KMS-11 (cell line): ENCODE measurements at regions not wholly inside any gene's neighbourhood (a gene's known extent, or its start where the extent isn't known, plus 50 kb on each side); places are given as distances from the start of the nearest gene placed in this dataset.

Experiments used
- H2AFZ ChIP-seq: fragments of 200-600 bp; sonication (generic); 2 replicates; pipeline ENCODE4 v1.6.1; 2016; ENCODE audit warnings: antibody characterized with exemption, mixed run types, low read depth
- H3K27ac ChIP-seq: fragments of 200-600 bp; sonication (generic); 2 replicates; pipeline ENCODE4 v1.6.1; 2016; ENCODE audit warnings: mild to moderate bottlenecking, mixed run types
- H3K27me3 ChIP-seq: fragments of 200-600 bp; sonication (generic); 2 replicates; pipeline ENCODE4 v1.6.1; 2017; ENCODE audit warnings: mild to moderate bottlenecking, low read depth, mixed run types, moderate library complexity; ENCODE audit not compliant: insufficient read depth
- H3K36me3 ChIP-seq: fragments of 200-600 bp; sonication (generic); 2 replicates; pipeline ENCODE4 v1.6.1; 2017; ENCODE audit warnings: mild to moderate bottlenecking, mixed run types; ENCODE audit not compliant: insufficient read depth
- H3K4me1 ChIP-seq: fragments of 200-600 bp; sonication (generic); 2 replicates; pipeline ENCODE4 v1.6.1; 2016; ENCODE audit warnings: mild to moderate bottlenecking, low read depth, mixed run types; ENCODE audit not compliant: poor library complexity, severe bottlenecking
- H3K4me2 ChIP-seq: fragments of 200-600 bp; sonication (generic); 2 replicates; pipeline ENCODE4 v1.7.0; 2016; ENCODE audit warnings: mild to moderate bottlenecking, mixed run types
- H3K4me3 ChIP-seq: fragments of 200-600 bp; sonication (generic); IDR thresholded peaks from 2 replicates; pipeline ENCODE4 v1.6.1; 2017; ENCODE audit warnings: low read depth, low read length, mixed read lengths; ENCODE audit not compliant: insufficient read depth
- H3K79me2 ChIP-seq: fragments of 200-600 bp; sonication (generic); 2 replicates; pipeline ENCODE4 v1.6.1; 2016; ENCODE audit warnings: low read depth, mixed run types; ENCODE audit not compliant: insufficient read depth
- H3K9ac ChIP-seq: fragments of 200-600 bp; sonication (generic); 2 replicates; pipeline ENCODE4 v1.6.1; 2016; ENCODE audit warnings: mild to moderate bottlenecking, mixed run types
- H4K20me1 ChIP-seq: fragments of 200-600 bp; sonication (generic); 2 replicates; pipeline ENCODE4 v1.6.1; 2016; ENCODE audit warnings: mild to moderate bottlenecking, mixed run types; ENCODE audit not compliant: insufficient read depth
- CTCF ChIP-seq: fragments of 200-600 bp; sonication (generic); conservative IDR thresholded peaks from 2 replicates; pipeline ENCODE4 v1.6.1; 2017; ENCODE audit warnings: low read depth, mild to moderate bottlenecking, antibody characterized with exemption, low read length, moderate library complexity, mixed read lengths

DNA sequence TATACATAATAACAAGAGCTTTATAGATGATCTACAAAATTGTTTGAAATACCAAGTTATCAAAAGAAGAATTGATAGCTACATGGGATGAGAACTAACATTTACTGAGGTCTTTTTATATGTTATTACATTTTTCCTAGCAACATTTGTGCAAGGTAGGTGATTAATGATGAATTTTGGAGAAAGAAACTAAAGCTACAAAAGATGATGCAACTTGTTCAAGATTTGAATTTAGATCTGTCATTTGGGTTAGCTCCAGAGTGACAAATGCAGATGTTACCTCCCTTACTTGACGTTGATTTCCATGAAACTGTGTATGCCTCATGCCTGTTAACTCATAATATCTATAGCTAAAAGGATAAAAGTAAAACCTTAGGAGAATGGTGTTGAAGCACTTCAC is 84.5 kb upstream of the EYA4 start:
- H3K36me3 ChIP-seq, result no peaks in the 10 kb centered on the region
- TF ChIP-seq CTCF, result no peak
- H3K9ac ChIP-seq, result no peak overlapping the region
- H4K20me1 ChIP-seq, result no peaks in the 10 kb centered on the region
- no peaks in the 10 kb centered on the region for H3K4me1 ChIP-seq
- H3K4me2 ChIP-seq, result no peak overlapping the region
- no peaks in the 10 kb centered on the region for H3K79me2 ChIP-seq
- H3K27ac ChIP-seq, result no peak overlapping the region
- no peaks in the 10 kb centered on the region for H3K27me3 ChIP-seq
- no peak overlapping the region for H2AFZ ChIP-seq
- H3K4me3 ChIP-seq, result no peak overlapping the region

DNA sequence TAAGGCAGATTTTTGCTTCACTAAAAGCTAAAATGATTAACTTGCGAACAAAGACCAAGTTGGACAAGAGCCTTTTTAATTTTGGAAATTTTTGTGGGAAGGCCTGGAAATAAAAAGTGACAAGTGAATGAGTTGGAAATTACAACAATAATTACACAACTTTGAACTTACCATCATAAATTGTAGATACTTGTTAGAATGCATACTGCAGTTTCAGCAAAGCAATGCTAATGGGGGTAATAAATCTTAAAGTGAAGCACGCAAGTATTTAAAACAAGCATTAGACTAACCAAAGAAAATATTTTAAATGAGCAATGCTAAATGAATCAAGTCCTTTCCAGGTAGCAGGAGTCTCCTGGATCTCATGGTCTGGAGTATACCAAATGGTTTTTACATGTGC is 83.2 kb upstream of the EYA4 start:
- Histone ChIP-seq H3K9ac (no peak overlapping the region), H3K4me3 (no peak overlapping the region), H2AFZ (no peak overlapping the region), H3K79me2 (no peaks in the 10 kb centered on the region), H3K27me3 (no peaks in the 10 kb centered on the region), H4K20me1 (no peaks in the 10 kb centered on the region), H3K27ac (no peak overlapping the region), H3K4me1 (no peaks in the 10 kb centered on the region), H3K36me3 (no peaks in the 10 kb centered on the region), H3K4me2 (no peak overlapping the region)
- no peak for TF ChIP-seq CTCF

DNA sequence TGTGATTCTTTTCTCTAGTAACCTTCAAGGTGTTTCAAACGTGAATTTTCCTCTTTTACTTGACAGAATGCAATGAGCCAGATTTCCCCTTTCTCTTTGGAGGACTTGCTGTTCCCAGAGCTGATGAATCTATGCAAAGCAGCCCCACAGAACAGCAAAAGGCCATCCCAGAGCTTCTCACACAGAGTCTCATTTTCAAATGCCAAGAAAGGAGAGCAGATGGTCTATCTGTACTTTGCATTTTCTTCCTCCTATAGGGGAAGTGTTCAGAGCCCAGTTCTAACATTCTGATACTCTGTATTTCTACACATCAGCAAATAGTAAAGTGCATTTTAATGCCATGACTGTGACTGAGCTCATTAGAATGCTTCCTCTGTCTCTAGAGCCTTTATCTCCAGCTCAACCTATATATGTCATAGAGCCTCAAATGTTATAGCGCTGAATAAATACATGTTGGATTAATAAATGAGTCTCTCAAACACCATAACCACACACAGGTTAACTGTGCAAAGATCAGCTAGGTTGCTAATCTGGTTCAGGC is 81.8 kb upstream of the EYA4 start:
- no peaks in the 10 kb centered on the region for H3K79me2 ChIP-seq
- H2AFZ ChIP-seq, result no peak overlapping the region
- H3K4me1 ChIP-seq, result no peaks in the 10 kb centered on the region
- H3K4me2 ChIP-seq, result no peak overlapping the region
- TF ChIP-seq CTCF, result no peak
- no peaks in the 10 kb centered on the region for H4K20me1 ChIP-seq
- H3K9ac ChIP-seq, result no peak overlapping the region
- no peak overlapping the region for H3K4me3 ChIP-seq
- H3K27me3 ChIP-seq, result no peaks in the 10 kb centered on the region
- no peak overlapping the region for H3K27ac ChIP-seq
- no peaks in the 10 kb centered on the region for H3K36me3 ChIP-seq

GRCh38 chr6:133160536-133160935 is 80.6 kb upstream of the EYA4 start:
- Histone ChIP-seq H3K9ac (no peak overlapping the region), H3K27me3 (no peaks in the 10 kb centered on the region), H3K4me1 (no peaks in the 10 kb centered on the region), H3K27ac (no peak overlapping the region), H3K4me2 (no peak overlapping the region), H3K36me3 (no peaks in the 10 kb centered on the region), H2AFZ (no peak overlapping the region), H3K4me3 (no peak overlapping the region), H3K79me2 (no peaks in the 10 kb centered on the region), H4K20me1 (no peaks in the 10 kb centered on the region)
- TF ChIP-seq CTCF, result no peak
